ENCODE measurements at regions not wholly inside any gene's neighbourhood (a gene's known extent, or its start where the extent isn't known, plus 50 kb on each side); places are given as distances from the start of the nearest gene placed in this dataset.

GRCh38 chr16:76194616-76195015 is 82.6 kb upstream of the CNTNAP4 start:
- FAIRE-seq (no peak), ATAC-seq (no peak), DNase-seq (ENCODE audit: low spot score) (no peak)
- no peaks in the 10 kb centered on the region for H3K4me1 ChIP-seq (ENCODE audit: insufficient read depth, low read length)
- no peaks in the 10 kb centered on the region for H4K20me1 ChIP-seq (ENCODE audit: insufficient read depth, low read length)
- H3K79me2 ChIP-seq (ENCODE audit: insufficient read depth, low read length), result no peaks in the 10 kb centered on the region
- no peaks in the 10 kb centered on the region for H3K36me3 ChIP-seq (replicated peaks in 1 of 2; ENCODE audit: control insufficient read depth in 1 of 2, insufficient read depth in 2 of 2, low read length in 2 of 2)
- H3K9ac ChIP-seq (ENCODE audit: insufficient read depth, low read depth, low read length), result no peak overlapping the region
- H3K27ac ChIP-seq (ENCODE audit: extremely low read length, insufficient read depth, low read length), result no peak overlapping the region
- no peaks in the 10 kb centered on the region for H3K27me3 ChIP-seq (ENCODE audit: control insufficient read depth in 1 of 2, insufficient read depth in 2 of 2, low read length in 2 of 2)
- in situ Hi-C loops (cut with HindIII; ENCODE audit: extremely low pct_ligation_motif_present, low pct_unique_long_range_greater_than_20kb), result no loop called here
- intact Hi-C loops (cut with micrococcal nuclease; ENCODE audit: unreplicated experiment), result no loop called here
- BruUV-seq (replicated peaks), result no TSS peak
- TF ChIP-seq SCMH1 (CRISPR knock-in tag; IDR thresholded peaks at IDR 0.05; ENCODE audit: borderline replicate concordance), result no peak
- TF ChIP-seq MLXIP (CRISPR knock-in tag; IDR thresholded peaks at IDR 0.05; ENCODE audit: borderline replicate concordance), result no peak
- TF ChIP-seq MAZ (IDR thresholded peaks at IDR 0.05; ENCODE audit: borderline replicate concordance, low read depth, low read length), result no peak
- TF ChIP-seq MAZ (CRISPR knock-in tag; IDR thresholded peaks at IDR 0.05; ENCODE audit: low read depth), result no peak
- no peak for TF ChIP-seq GZF1 (CRISPR knock-in tag; IDR thresholded peaks at IDR 0.05)
- H3K9me3 ChIP-seq (ENCODE audit: low read length), result no peaks in the 10 kb centered on the region
- POLR2A ChIA-PET, result no interaction called here
- H3K4me2 ChIP-seq (ENCODE audit: low read depth, low read length), result no peak overlapping the region
- WGBS (ENCODE audit: low lambda C conversion rate), result 0% methylated on average over 2 of the region's 2 CpGs
- no peak overlapping the region for H2AFZ ChIP-seq (ENCODE audit: low read length)
- CTCF ChIA-PET (ENCODE audit: low intra/inter-chr PET ratio, low total read pairs), result no interaction called here
- no peak overlapping the region for H3K4me3 ChIP-seq (replicated peaks in 1 of 3; ENCODE audit: insufficient read depth in 1 of 3, low read depth in 2 of 3, low read length in 3 of 3)

- CTCF ChIA-PET (ENCODE audit: low intra/inter-chr PET ratio, low total read pairs), result no interaction called here
- POLR2A ChIA-PET, result no interaction called here
- no peak overlapping the region for H2AFZ ChIP-seq (ENCODE audit: low read length)
- H3K27ac ChIP-seq (ENCODE audit: extremely low read length, insufficient read depth, low read length), result no peak overlapping the region
- H3K9me3 ChIP-seq (ENCODE audit: low read length), result no peaks in the 10 kb centered on the region
- H4K20me1 ChIP-seq (ENCODE audit: insufficient read depth, low read length), result no peaks in the 10 kb centered on the region
- intact Hi-C loops (cut with micrococcal nuclease; ENCODE audit: unreplicated experiment), result no loop called here
- H3K36me3 ChIP-seq (replicated peaks in 1 of 2; ENCODE audit: control insufficient read depth in 1 of 2, insufficient read depth in 2 of 2, low read length in 2 of 2), result no peaks in the 10 kb centered on the region
- WGBS (ENCODE audit: low lambda C conversion rate), result 3% methylated on average over 3 of the region's 3 CpGs
- ATAC-seq (no peak), DNase-seq (ENCODE audit: low spot score) (no peak), FAIRE-seq (no peak)
- in situ Hi-C loops (cut with HindIII; ENCODE audit: extremely low pct_ligation_motif_present, low pct_unique_long_range_greater_than_20kb), result no loop called here
- no peak overlapping the region for H3K4me2 ChIP-seq (ENCODE audit: low read depth, low read length)
- H3K4me1 ChIP-seq (ENCODE audit: insufficient read depth, low read length), result no peaks in the 10 kb centered on the region
- no peak overlapping the region for H3K9ac ChIP-seq (ENCODE audit: insufficient read depth, low read depth, low read length)
- no peaks in the 10 kb centered on the region for H3K79me2 ChIP-seq (ENCODE audit: insufficient read depth, low read length)
- BruUV-seq (replicated peaks), result no TSS peak
- no peak overlapping the region for H3K4me3 ChIP-seq (replicated peaks in 1 of 3; ENCODE audit: insufficient read depth in 1 of 3, low read depth in 2 of 3, low read length in 3 of 3)
- H3K27me3 ChIP-seq (ENCODE audit: control insufficient read depth in 1 of 2, insufficient read depth in 2 of 2, low read length in 2 of 2), result no peaks in the 10 kb centered on the region
- TF ChIP-seq RARA (CRISPR knock-in tag; IDR thresholded peaks at IDR 0.05) (no peak), HOXD1 (CRISPR knock-in tag; IDR thresholded peaks at IDR 0.05) (no peak), ZNF598 (CRISPR knock-in tag; IDR thresholded peaks at IDR 0.05; ENCODE audit: borderline replicate concordance) (no peak), ZBTB2 (CRISPR knock-in tag; IDR thresholded peaks at IDR 0.05; ENCODE audit: low read depth) (no peak), ZNF589 (CRISPR knock-in tag; conservative IDR thresholded peaks at IDR 0.05) (no peak), TBL1XR1 (IDR thresholded peaks at IDR 0.05; ENCODE audit: borderline replicate concordance, low read length, partially characterized antibody) (no peak), ZBTB38 (CRISPR knock-in tag; IDR thresholded peaks at IDR 0.05) (no peak), HNRNPLL (IDR thresholded peaks at IDR 0.05; ENCODE audit: low read depth, low read length, poor library complexity, severe bottlenecking) (no peak), NFYB (CRISPR knock-in tag; IDR thresholded peaks at IDR 0.05) (no peak), ZBTB25 (CRISPR knock-in tag; IDR thresholded peaks at IDR 0.05) (no peak)
Observed at GRCh38 chr16:76195056-76195455, 82.1 kb upstream of the CNTNAP4 start.

Data from HepG2 (cell line).